ENCODE measurements at regions not wholly inside any gene's neighbourhood (a gene's known extent, or its start where the extent isn't known, plus 50 kb on each side); places are given as distances from the start of the nearest gene placed in this dataset.

GRCh38 chr2:146844226-146844990 lies 1000.4 kb upstream of the ACVR2A start:
- FAIRE-seq, result no peak

DNA sequence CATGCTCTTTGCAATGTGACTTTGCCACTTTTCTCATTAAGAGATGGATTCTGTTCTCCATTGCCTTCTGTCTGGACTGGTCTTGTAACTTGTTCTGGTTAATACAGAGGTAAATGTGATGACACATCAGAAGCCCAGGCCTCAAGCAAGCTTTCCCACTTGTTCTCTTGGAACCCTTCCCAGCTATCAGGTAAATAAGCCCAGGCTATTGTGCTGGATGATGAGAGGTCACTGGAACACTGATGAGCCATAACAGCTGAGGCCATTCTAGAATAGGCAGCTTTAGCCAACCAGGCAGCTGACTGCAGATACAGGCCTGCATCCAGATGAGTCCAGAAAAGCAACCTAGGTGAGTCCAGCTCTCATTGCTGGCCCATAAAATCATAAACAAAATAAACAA lies 1007.0 kb upstream of the ACVR2A start:
- no peak for FAIRE-seq

- no peak for FAIRE-seq
These were observed 1018.4 kb upstream of the ACVR2A start for GRCh38 chr2:146826388-146826787.

DNA sequence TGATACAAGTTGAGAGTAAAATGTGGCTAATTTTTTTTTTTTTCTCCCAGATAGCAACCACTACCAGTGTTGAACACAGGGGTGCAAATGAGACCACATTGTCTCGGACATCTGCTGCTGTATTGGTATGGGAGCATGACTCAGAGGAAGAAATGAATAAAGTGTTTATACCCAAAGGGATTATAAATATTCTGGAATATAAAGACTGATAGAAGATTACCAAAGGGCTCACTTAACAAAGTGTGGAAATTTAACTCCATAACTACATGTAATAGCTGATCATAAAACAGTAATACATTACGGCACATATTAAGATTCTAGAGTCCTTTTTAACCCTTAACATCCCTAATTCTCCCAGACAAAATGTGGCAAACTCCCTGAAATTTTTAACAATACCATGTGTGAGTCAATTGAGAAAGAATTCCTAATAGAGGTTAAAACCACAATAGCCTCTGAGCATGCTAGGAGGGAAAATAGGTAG lies 1023.0 kb upstream of the ACVR2A start:
- FAIRE-seq, result no peak

GRCh38 chr2:146820672-146821071 lies 1024.2 kb upstream of the ACVR2A start:
- no peak for FAIRE-seq

- no peak for FAIRE-seq
These were observed 1026.7 kb upstream of the ACVR2A start for GRCh38 chr2:146818122-146818521.

GRCh38 chr2:146817613-146818012 lies 1027.2 kb upstream of the ACVR2A start:
- no peak for FAIRE-seq

GRCh38 chr2:146814971-146815370 lies 1029.9 kb upstream of the ACVR2A start:
- FAIRE-seq, result no peak

DNA sequence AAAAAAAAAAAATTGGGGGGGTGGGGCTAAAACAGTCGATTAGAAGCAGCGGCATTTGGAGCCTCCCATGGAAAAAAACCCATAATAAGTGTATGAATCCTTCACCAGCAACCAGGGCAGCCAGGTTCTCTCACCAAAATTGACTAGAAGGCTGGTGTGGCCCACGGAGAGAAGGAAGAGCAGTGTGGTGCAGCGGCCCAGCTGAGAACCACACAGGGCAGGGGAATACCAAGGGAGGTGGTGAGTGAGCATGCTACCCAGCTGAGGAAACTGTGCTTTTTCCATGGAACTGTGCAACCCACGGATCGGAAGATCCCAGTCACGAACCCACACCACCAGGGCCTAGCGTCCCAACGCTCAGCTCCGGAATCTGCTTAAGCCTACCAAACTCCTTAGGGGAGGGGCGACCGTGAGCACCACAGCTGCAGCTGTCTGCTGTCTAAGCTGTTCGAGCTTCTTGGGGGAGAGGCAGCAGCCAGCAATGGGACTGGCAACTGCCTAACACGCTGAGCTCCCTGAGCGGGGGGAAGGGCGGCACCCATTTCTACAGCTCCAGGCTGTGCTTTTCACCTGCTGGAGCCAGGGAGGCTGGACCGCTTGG lies 1037.2 kb upstream of the ACVR2A start:
- no peak for FAIRE-seq

- no peak for FAIRE-seq
These were observed 1038.3 kb upstream of the ACVR2A start for GRCh38 chr2:146806364-146807005.

DNA sequence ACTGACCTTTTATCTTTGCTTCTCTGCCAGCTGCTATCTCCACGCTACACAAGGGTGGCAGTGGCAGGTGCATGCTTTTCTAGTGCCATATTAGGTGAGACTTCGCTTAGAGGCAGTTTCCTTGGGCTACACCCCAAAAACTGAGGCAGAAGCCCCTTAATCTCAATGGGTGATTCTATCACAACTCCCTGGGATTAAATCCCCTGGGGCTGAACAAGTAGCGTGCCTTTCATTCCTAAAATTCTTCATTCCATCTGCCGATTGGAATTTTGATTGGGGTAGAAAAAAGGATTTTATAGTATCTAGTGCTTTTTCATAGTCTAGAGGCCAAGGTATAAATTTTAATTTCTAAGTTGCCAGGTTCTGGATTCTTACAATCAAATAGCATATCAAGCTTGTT lies 1040.5 kb upstream of the ACVR2A start:
- no peak for FAIRE-seq

- FAIRE-seq, result no peak
These were observed 1042.9 kb upstream of the ACVR2A start for GRCh38 chr2:146801886-146802285.

- no peak for FAIRE-seq
These were observed 1058.4 kb upstream of the ACVR2A start for GRCh38 chr2:146786396-146786795.

DNA sequence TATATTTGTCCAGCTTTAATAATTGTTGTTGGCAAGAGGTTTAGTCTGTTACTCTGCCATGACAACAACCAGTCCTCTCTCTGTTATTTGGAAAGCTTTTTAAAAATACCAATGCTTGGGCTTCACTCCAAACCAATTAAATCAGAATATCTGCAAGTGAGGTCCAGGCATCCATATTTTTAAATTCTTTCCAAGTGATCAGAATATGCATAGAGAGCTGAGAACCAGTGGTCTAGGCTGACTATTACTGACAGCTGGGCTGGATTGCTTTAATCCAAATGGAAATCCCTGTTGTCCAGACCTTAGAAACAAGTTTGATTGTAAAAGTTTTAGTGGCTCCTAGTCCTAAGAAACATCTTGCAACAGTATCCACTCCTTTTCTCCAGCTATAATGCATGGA lies 1059.7 kb upstream of the ACVR2A start:
- no peak for FAIRE-seq

- no peak for FAIRE-seq
These were observed 1060.2 kb upstream of the ACVR2A start for GRCh38 chr2:146784602-146785001.

DNA sequence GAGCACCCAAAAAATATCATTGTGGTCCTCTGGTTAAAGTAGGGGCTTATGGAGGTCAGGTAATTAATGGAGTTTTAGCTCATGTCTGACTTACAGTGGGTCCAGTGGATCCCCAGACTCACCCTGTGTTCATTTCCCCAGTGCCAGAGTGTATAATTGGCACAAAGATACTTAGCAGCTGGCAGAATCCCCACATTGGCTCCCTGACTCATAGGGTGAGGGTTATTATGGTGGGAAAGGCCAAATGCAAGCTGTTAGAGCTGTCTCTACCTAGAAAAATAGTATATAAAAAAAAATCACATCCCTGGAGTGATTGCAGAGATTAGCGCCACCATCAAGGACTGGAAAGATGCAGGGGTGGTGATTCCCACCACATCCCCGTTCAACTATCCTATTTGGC lies 1067.6 kb upstream of the ACVR2A start:
- FAIRE-seq, result no peak

DNA sequence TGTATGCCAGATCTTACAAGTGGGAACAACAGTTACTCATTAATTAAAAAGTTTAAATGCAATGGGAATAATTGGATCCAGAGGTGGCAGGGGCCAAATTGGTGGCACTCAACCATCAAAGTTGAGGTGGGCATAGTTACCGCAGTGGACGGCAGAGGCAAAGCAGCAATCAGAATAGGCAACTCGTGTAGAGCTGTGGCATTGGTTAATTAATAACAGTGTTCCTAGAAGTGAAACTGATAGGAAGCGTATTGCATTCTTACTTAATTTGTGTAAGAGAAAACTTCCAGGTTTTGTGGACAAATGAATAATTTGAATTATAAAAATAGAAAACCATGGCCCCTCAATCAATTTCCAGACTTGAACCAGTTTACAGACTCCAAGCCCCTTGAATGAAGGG lies 1068.2 kb upstream of the ACVR2A start:
- FAIRE-seq, result no peak

DNA sequence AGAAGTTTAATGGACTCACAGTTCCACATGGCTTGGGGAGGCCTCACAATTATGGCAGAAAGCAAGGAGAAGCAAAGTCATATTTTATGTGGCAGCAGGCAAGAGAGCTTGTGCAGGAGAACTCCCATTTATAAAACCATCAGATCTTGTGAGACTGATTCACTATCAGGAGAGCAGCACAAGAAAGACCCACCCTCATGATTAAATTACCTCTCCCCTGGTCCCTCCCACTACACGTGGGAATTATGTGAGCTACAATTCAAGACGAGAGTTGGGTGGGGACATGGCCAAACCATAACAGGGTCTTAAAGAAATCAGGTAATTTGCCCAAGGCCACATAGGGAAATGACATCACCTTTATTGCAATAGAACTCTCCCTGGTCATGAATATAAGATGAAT lies 1073.3 kb upstream of the ACVR2A start:
- no peak for FAIRE-seq

- no peak for FAIRE-seq
These were observed 1080.5 kb upstream of the ACVR2A start for GRCh38 chr2:146764301-146764700.

GRCh38 chr2:146762786-146763185 lies 1082.0 kb upstream of the ACVR2A start:
- FAIRE-seq, result no peak

GRCh38 chr2:146754606-146755005 lies 1090.2 kb upstream of the ACVR2A start:
- FAIRE-seq, result no peak

- FAIRE-seq, result no peak
These were observed 1096.8 kb upstream of the ACVR2A start for GRCh38 chr2:146748046-146748445.

DNA sequence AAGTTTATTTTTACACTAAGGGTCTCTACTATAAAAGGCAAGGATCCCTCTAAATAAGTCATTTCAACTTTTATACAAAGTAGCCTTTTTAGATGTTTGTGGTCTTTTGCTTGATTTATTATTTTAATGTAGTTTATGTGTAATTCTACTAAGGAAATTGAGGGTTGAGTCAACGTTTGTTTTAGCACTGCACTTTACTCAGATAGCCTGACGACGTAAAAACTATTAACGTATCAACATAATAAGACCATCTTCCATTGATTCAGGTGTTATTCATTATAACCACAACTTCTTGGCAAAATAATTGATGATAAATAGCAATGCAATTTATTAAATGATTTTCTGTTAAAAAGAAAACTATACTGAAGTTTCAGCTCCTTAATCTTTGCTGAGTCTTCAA lies 1103.6 kb upstream of the ACVR2A start:
- FAIRE-seq, result no peak

DNA sequence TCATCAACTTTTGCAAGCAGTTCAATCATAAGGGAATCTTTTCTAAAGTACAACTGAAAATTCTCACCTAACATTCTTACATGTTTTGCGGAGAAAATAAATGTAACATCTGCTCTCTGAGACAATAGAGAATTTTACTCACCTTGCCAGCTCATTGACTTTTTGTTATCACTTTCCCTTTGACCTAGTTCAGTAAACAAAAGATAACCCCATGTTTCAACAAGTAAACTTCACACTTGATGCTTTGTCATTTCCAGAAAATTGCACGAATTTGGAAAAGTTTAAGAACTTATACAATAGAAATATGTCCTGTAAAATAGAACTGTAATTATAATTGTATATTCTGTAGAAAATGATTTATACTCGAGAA lies 1110.0 kb upstream of the ACVR2A start:
- FAIRE-seq, result no peak

Data from TTC549 (cell line).